ENCODE measurements at regions not wholly inside any gene's neighbourhood (a gene's known extent, or its start where the extent isn't known, plus 50 kb on each side); places are given as distances from the start of the nearest gene placed in this dataset.
"Not testable (repeated sequence)": the region's sequence is repeated elsewhere in the genome, so short reads cannot be mapped to it uniquely, and the experiment has no call there.

- no peak for DNase-seq (ENCODE audit: low read depth in 2 of 2)
Observed at GRCh38 chr19:27718234-27718633, 1494.7 kb downstream of the UQCRFS1 start.

- DNase-seq (ENCODE audit: low read depth in 2 of 2) = no peak
Observed at GRCh38 chr19:27717825-27718224, 1495.1 kb downstream of the UQCRFS1 start.

GRCh38 chr19:27716922-27717321, 1496.0 kb downstream of the UQCRFS1 start:
- DNase-seq (ENCODE audit: low read depth in 2 of 2) = no peak

- no peak for DNase-seq (ENCODE audit: low read depth in 2 of 2)
Observed at GRCh38 chr19:27714857-27715256, 1498.1 kb downstream of the UQCRFS1 start.

- DNase-seq (ENCODE audit: low read depth in 2 of 2) = no peak
Observed at GRCh38 chr19:27709496-27709895, 1503.5 kb downstream of the UQCRFS1 start.

GRCh38 chr19:27708986-27709385, 1504.0 kb downstream of the UQCRFS1 start:
- not testable (repeated sequence) for DNase-seq (ENCODE audit: low read depth in 2 of 2)

- not testable (repeated sequence) for DNase-seq (ENCODE audit: low read depth in 2 of 2)
Observed at GRCh38 chr19:27707026-27707425, 1505.9 kb downstream of the UQCRFS1 start.

GRCh38 chr19:27705896-27706295, 1507.1 kb downstream of the UQCRFS1 start:
- no peak for DNase-seq (ENCODE audit: low read depth in 2 of 2)

GRCh38 chr19:27694361-27695055, 1518.4 kb downstream of the UQCRFS1 start:
- DNase-seq (ENCODE audit: low read depth in 2 of 2) = no peak

- no peak for DNase-seq (ENCODE audit: low read depth in 2 of 2)
Observed at GRCh38 chr19:27691991-27692390, 1521.0 kb downstream of the UQCRFS1 start.

GRCh38 chr19:27689734-27690241, 1523.2 kb downstream of the UQCRFS1 start:
- no peak for DNase-seq (ENCODE audit: low read depth in 2 of 2)

- no peak for DNase-seq (ENCODE audit: low read depth in 2 of 2)
Observed at GRCh38 chr19:27684293-27684692, 1528.7 kb downstream of the UQCRFS1 start.

GRCh38 chr19:27681972-27682371, 1531.0 kb downstream of the UQCRFS1 start:
- DNase-seq (ENCODE audit: low read depth in 2 of 2) = no peak

- no peak for DNase-seq (ENCODE audit: low read depth in 2 of 2)
Observed at GRCh38 chr19:27679905-27680304, 1533.0 kb downstream of the UQCRFS1 start.

GRCh38 chr19:27679399-27679798, 1533.6 kb downstream of the UQCRFS1 start:
- no peak for DNase-seq (ENCODE audit: low read depth in 2 of 2)

- no peak for DNase-seq (ENCODE audit: low read depth in 2 of 2)
Observed at GRCh38 chr19:27676877-27677276, 1536.1 kb downstream of the UQCRFS1 start.

- no peak for DNase-seq (ENCODE audit: low read depth in 2 of 2)
Observed at GRCh38 chr19:27676334-27676733, 1536.6 kb downstream of the UQCRFS1 start.

GRCh38 chr19:27675771-27676170, 1537.2 kb downstream of the UQCRFS1 start:
- DNase-seq (ENCODE audit: low read depth in 2 of 2) = no peak

- no peak for DNase-seq (ENCODE audit: low read depth in 2 of 2)
Observed at GRCh38 chr19:27674701-27675100, 1538.2 kb downstream of the UQCRFS1 start.

- no peak for DNase-seq (ENCODE audit: low read depth in 2 of 2)
Observed at GRCh38 chr19:27673986-27674385, 1539.0 kb downstream of the UQCRFS1 start.

- no peak for DNase-seq (ENCODE audit: low read depth in 2 of 2)
Observed at GRCh38 chr19:27672309-27673047, 1540.5 kb downstream of the UQCRFS1 start.

GRCh38 chr19:27671876-27672275, 1541.1 kb downstream of the UQCRFS1 start:
- no peak for DNase-seq (ENCODE audit: low read depth in 2 of 2)

- DNase-seq (ENCODE audit: low read depth in 2 of 2) = no peak
Observed at GRCh38 chr19:27660428-27660827, 1552.5 kb downstream of the UQCRFS1 start.
